Karpas-422 (cell line): ENCODE measurements at regions not wholly inside any gene's neighbourhood (a gene's known extent, or its start where the extent isn't known, plus 50 kb on each side); places are given as distances from the start of the nearest gene placed in this dataset.
"Not testable (repeated sequence)": the region's sequence is repeated elsewhere in the genome, so short reads cannot be mapped to it uniquely, and the experiment has no call there.

Experiments
- DNase-seq: peaks from one replicate; pipeline ENCODE4 v3.0.0-alpha.2; 2015
- H2AFZ ChIP-seq: fragments of 200-600 bp; sonication (generic); 2 replicates; pipeline ENCODE4 v1.6.1; 2014; ENCODE audit warnings: antibody characterized with exemption, low read length, mixed read lengths
- H3K27ac ChIP-seq: fragments of 200-600 bp; sonication (generic); 2 replicates; pipeline ENCODE4 v1.5.1; 2014; ENCODE audit warnings: mild to moderate bottlenecking, low read length, moderate library complexity
- H3K27me3 ChIP-seq: fragments of 200-600 bp; sonication (generic); 2 replicates; pipeline ENCODE4 v1.6.1; 2014; ENCODE audit warnings: low read length, mixed read lengths
- H3K36me3 ChIP-seq: fragments of 200-600 bp; sonication (generic); 2 replicates; pipeline ENCODE4 v1.6.1; 2014; ENCODE audit warnings: low read length, mixed read lengths; ENCODE audit not compliant: insufficient read depth
- H3K4me1 ChIP-seq: fragments of 200-600 bp; sonication (generic); 2 replicates; pipeline ENCODE4 v1.6.1; 2014; ENCODE audit warnings: mild to moderate bottlenecking, low read length, mixed read lengths
- H3K4me2 ChIP-seq: fragments of 200-600 bp; sonication (generic); 2 replicates; pipeline ENCODE4 v1.6.1; 2014; ENCODE audit warnings: low read length, low read depth, mild to moderate bottlenecking; ENCODE audit not compliant: poor library complexity, severe bottlenecking
- H3K4me3 ChIP-seq: fragments of 200-600 bp; sonication (generic); 2 replicates; pipeline ENCODE4 v1.5.1; 2014; ENCODE audit warnings: mild to moderate bottlenecking, antibody characterized with exemption, low read length, mixed read lengths
- H3K79me2 ChIP-seq: fragments of 200-600 bp; sonication (generic); 2 replicates; pipeline ENCODE4 v1.6.1; 2014; ENCODE audit warnings: mild to moderate bottlenecking, low read length, mixed read lengths
- H3K9ac ChIP-seq: fragments of 200-600 bp; sonication (generic); 2 replicates; pipeline ENCODE4 v1.6.0; 2014; ENCODE audit warnings: low read length
- H3K9me2 ChIP-seq: fragments of 200-600 bp; sonication (generic), shearing (Covaris generic); replicated peaks from 2 replicates; pipeline ENCODE4 v1.6.0; 2014; ENCODE audit warnings: mild to moderate bottlenecking, low read length, moderate library complexity; ENCODE audit not compliant: insufficient read depth
- H3K9me3 ChIP-seq: fragments of 300-700, 200-600 bp; sonication (generic); 2 replicates; pipeline ENCODE4 v1.6.1; 2014; ENCODE audit warnings: low read length, mixed read lengths
- H4K20me1 ChIP-seq: fragments of 200-600 bp; sonication (generic); 2 replicates; pipeline ENCODE4 v1.6.1; 2014; ENCODE audit warnings: mild to moderate bottlenecking, antibody characterized with exemption, low read length, low read depth; ENCODE audit not compliant: insufficient read depth

GRCh38 chr12:22115711-22116110 is 69.7 kb downstream of the CMAS start:
- Histone ChIP-seq H2AFZ (no peak overlapping the region), H3K4me2 (no peak overlapping the region), H3K4me1 (no peaks in the 10 kb centered on the region), H3K27me3 (no peaks in the 10 kb centered on the region), H3K36me3 (no peaks in the 10 kb centered on the region), H3K9ac (no peak overlapping the region), H3K9me3 (no peaks in the 10 kb centered on the region), H3K4me3 (no peak overlapping the region), H3K27ac (no peak overlapping the region), H3K79me2 (no peaks in the 10 kb centered on the region), H4K20me1 (no peaks in the 10 kb centered on the region), H3K9me2 (no peaks in the 10 kb centered on the region)
- DNase-seq, result no peak

DNA sequence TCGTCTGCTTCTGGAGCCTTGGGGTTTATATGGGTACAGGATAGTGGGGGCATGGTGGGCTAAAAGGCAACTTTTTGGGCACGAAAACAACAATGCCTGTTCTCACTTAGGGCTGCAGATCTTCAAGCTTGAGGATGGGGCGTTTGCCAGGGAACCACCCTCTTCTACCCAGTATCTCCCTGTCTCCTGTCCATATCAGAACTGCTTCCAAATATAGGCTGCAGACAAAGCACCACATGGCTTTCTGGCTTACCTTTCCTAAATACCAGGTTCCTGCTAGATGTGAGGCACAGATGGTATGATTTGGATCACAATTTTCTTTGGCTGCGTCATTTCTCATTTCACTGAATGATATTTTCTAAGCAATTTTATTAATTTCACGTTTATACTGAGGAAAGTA is 70.4 kb downstream of the CMAS start:
- H3K27ac ChIP-seq, result no peak overlapping the region
- H3K27me3 ChIP-seq, result no peaks in the 10 kb centered on the region
- no peak overlapping the region for H3K4me3 ChIP-seq
- H3K9ac ChIP-seq, result no peak overlapping the region
- H2AFZ ChIP-seq, result no peak overlapping the region
- H3K9me3 ChIP-seq, result no peaks in the 10 kb centered on the region
- no peaks in the 10 kb centered on the region for H3K79me2 ChIP-seq
- no peaks in the 10 kb centered on the region for H3K36me3 ChIP-seq
- no peaks in the 10 kb centered on the region for H3K9me2 ChIP-seq
- H3K4me2 ChIP-seq, result no peak overlapping the region
- no peaks in the 10 kb centered on the region for H4K20me1 ChIP-seq
- no peak for DNase-seq
- peaks cover 1% of the 10 kb centered on the region for H3K4me1 ChIP-seq

DNA sequence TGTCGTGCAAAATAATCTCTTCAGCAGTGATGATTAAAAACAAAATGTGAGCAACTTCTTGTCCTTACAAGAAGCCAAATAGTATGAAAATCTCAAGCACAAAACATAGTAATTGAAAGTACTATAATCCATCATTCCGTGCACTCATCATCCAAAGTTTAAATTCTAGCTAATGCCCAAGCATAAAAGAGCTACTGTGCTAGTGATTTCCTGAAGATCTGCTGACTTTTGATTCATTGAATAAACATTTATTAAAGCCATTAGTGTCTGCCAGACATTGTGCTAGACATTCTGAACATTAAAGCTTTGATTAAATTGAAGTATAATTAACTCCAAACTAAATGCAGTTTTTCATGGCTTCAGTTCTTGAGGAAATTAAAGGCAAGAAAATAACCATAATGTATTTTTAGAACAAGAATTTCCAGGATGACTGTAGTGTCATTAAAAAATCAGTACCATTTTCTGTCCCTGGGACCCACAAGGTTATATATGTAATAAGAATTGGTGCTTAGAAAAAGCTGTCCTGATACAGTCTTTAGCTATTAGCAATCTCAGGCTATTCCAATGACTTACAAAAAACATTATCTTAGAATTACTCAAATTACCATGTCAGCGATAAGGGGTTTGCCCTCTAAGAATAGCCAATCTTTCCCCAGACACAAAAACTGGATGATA is 71.7 kb downstream of the CMAS start:
- no peaks in the 10 kb centered on the region for H3K9me2 ChIP-seq
- no peak overlapping the region for H2AFZ ChIP-seq
- no peaks in the 10 kb centered on the region for H3K27me3 ChIP-seq
- no peaks in the 10 kb centered on the region for H3K9me3 ChIP-seq
- no peaks in the 10 kb centered on the region for H3K36me3 ChIP-seq
- no peak overlapping the region for H3K4me2 ChIP-seq
- H3K9ac ChIP-seq, result no peak overlapping the region
- H3K4me3 ChIP-seq, result no peak overlapping the region
- H3K4me1 ChIP-seq, result peaks cover 14% of the 10 kb centered on the region
- DNase-seq, result no peak
- no peaks in the 10 kb centered on the region for H3K79me2 ChIP-seq
- no peak overlapping the region for H3K27ac ChIP-seq
- no peaks in the 10 kb centered on the region for H4K20me1 ChIP-seq

GRCh38 chr12:22118238-22118790 is 72.3 kb downstream of the CMAS start:
- Histone ChIP-seq H3K9me2 (no peaks in the 10 kb centered on the region), H3K36me3 (no peaks in the 10 kb centered on the region), H3K9me3 (no peaks in the 10 kb centered on the region), H3K4me1 (peaks cover 15% of the 10 kb centered on the region), H2AFZ (no peak overlapping the region), H3K27me3 (no peaks in the 10 kb centered on the region), H3K9ac (no peak overlapping the region), H3K4me2 (no peak overlapping the region), H3K27ac (no peak overlapping the region), H4K20me1 (no peaks in the 10 kb centered on the region), H3K4me3 (no peak overlapping the region), H3K79me2 (no peaks in the 10 kb centered on the region)
- DNase-seq, result no peak

DNA sequence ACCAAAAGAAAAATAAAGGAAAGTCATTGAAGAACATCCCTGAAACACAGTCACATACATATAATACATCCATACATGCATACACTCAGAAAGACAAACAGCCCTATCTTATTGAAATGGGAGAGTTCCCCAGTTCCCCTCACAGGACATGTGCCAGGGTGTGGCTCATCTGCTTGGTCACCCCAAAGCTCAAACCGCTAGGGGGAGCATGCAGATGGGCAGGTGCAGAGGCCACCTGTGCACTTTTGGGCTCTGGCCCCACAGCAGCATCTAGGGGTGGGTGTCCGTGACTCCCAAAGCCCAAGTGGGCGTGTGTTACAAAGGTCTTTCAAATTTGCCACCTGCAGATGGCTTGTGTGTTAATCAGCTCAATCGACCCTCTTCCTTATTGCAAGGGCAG is 75.2 kb downstream of the CMAS start:
- Histone ChIP-seq H3K9me3 (no peaks in the 10 kb centered on the region), H3K27ac (no peak overlapping the region), H3K9me2 (no peaks in the 10 kb centered on the region), H2AFZ (no peak overlapping the region), H3K9ac (no peak overlapping the region), H3K79me2 (no peaks in the 10 kb centered on the region), H3K4me3 (no peak overlapping the region), H3K36me3 (no peaks in the 10 kb centered on the region), H3K4me2 (no peak overlapping the region), H3K4me1 (peaks cover 15% of the 10 kb centered on the region), H4K20me1 (no peaks in the 10 kb centered on the region), H3K27me3 (no peaks in the 10 kb centered on the region)
- DNase-seq, result peak; percentile 89

GRCh38 chr12:22122359-22122758 is 76.3 kb downstream of the CMAS start:
- H2AFZ ChIP-seq, result 0 out of 2 replicates have a peak overlapping the region, but pooled peaks have one; percentile 38

GRCh38 chr12:22124987-22125386 is 79.0 kb downstream of the CMAS start:
- Histone ChIP-seq H3K27ac (no peak overlapping the region), H3K9ac (no peak overlapping the region), H2AFZ (no peak overlapping the region), H3K79me2 (no peaks in the 10 kb centered on the region), H4K20me1 (no peaks in the 10 kb centered on the region), H3K4me2 (no peak overlapping the region), H3K27me3 (no peaks in the 10 kb centered on the region), H3K4me3 (no peak overlapping the region), H3K4me1 (peaks cover 15% of the 10 kb centered on the region), H3K36me3 (no peaks in the 10 kb centered on the region), H3K9me3 (no peaks in the 10 kb centered on the region), H3K9me2 (no peaks in the 10 kb centered on the region)
- DNase-seq, result no peak

More at GRCh38 chr12:22122359-22122758, 76.3 kb downstream of the CMAS start:
- Histone ChIP-seq H3K9me3 (no peaks in the 10 kb centered on the region), H4K20me1 (no peaks in the 10 kb centered on the region), H3K9ac (no peak overlapping the region), H3K9me2 (no peaks in the 10 kb centered on the region), H3K27me3 (no peaks in the 10 kb centered on the region), H3K27ac (no peak overlapping the region), H3K4me1 (peaks cover 15% of the 10 kb centered on the region), H3K79me2 (no peaks in the 10 kb centered on the region), H3K4me3 (no peak overlapping the region), H3K36me3 (no peaks in the 10 kb centered on the region), H3K4me2 (no peak overlapping the region)
- DNase-seq, result no peak

- not testable (repeated sequence) for H3K9me3 ChIP-seq, H3K9me2 ChIP-seq, H3K36me3 ChIP-seq, DNase-seq, H3K27me3 ChIP-seq, H3K4me3 ChIP-seq, H3K27ac ChIP-seq, H4K20me1 ChIP-seq, H2AFZ ChIP-seq, H3K79me2 ChIP-seq, H3K4me2 ChIP-seq, H3K9ac ChIP-seq
- peaks cover 15% of the 10 kb centered on the region for H3K4me1 ChIP-seq
Observed at GRCh38 chr12:22126101-22126500, 80.1 kb downstream of the CMAS start.
